Astrocyte (in vitro differentiated cells and primary cell): ENCODE measurements at regions not wholly inside any gene's neighbourhood (a gene's known extent, or its start where the extent isn't known, plus 50 kb on each side); places are given as distances from the start of the nearest gene placed in this dataset.

Experiments used
- DNase-seq: peaks from one replicate; pipeline ENCODE4 v3.0.0-alpha.2; 2010; ENCODE audit warnings: low read depth
- FAIRE-seq: peaks from 2 replicates; lab custom pipeline; 2011; peaks lifted over from hg19 to GRCh38; lab: Jason Lieb, UNC
- H2AFZ ChIP-seq: 2 replicates; pipeline ENCODE4 v1.6.0; 2012; ENCODE audit warnings: low read depth, low read length, inconsistent platforms
- H3K27ac ChIP-seq: 2 replicates; pipeline ENCODE4 v1.5.1; 2011; ENCODE audit warnings: low read depth, low read length, inconsistent platforms
- H3K27me3 ChIP-seq: 2 replicates; pipeline ENCODE4 v1.6.0; 2011; ENCODE audit warnings: low read length, inconsistent platforms; ENCODE audit not compliant: insufficient read depth
- H3K36me3 ChIP-seq: 2 replicates; pipeline ENCODE4 v1.5.1; 2011; ENCODE audit warnings: low read length, inconsistent platforms; ENCODE audit not compliant: insufficient read depth
- H3K4me1 ChIP-seq: 2 replicates; pipeline ENCODE4 v1.5.1; 2011; ENCODE audit warnings: low read length, inconsistent platforms; ENCODE audit not compliant: insufficient read depth
- H3K4me2 ChIP-seq: 2 replicates; pipeline ENCODE4 v1.6.0; 2012; ENCODE audit warnings: low read length, inconsistent platforms
- H3K4me3 ChIP-seq: 2 replicates; pipeline ENCODE4 v1.5.1; 2011; ENCODE audit warnings: low read depth, mild to moderate bottlenecking, low read length, inconsistent platforms; ENCODE audit not compliant: insufficient read depth
- H3K79me2 ChIP-seq: 2 replicates; pipeline ENCODE4 v1.6.0; 2012; ENCODE audit warnings: mild to moderate bottlenecking, low read length, inconsistent platforms; ENCODE audit not compliant: insufficient read depth
- H3K9ac ChIP-seq: 2 replicates; pipeline ENCODE4 v1.6.0; 2012; ENCODE audit warnings: mild to moderate bottlenecking, low read length, inconsistent platforms
- H3K9me3 ChIP-seq: 2 replicates; pipeline ENCODE4 v1.5.1; 2012; ENCODE audit warnings: low read depth, mild to moderate bottlenecking, low read length, inconsistent platforms; ENCODE audit not compliant: insufficient read depth
- H4K20me1 ChIP-seq: 2 replicates; pipeline ENCODE4 v1.6.0; 2012; ENCODE audit warnings: low read length, inconsistent platforms; ENCODE audit not compliant: insufficient read depth
- H3K27ac Mint-ChIP-seq: one replicate; pipeline ENCODE4 v1.8.0; 2021; ENCODE audit warnings: mild to moderate bottlenecking, mixed read lengths; ENCODE audit not compliant: unreplicated experiment
- H3K27me3 Mint-ChIP-seq: one replicate; pipeline ENCODE4 v1.8.0; 2021; ENCODE audit warnings: low read depth, mixed read lengths; ENCODE audit not compliant: unreplicated experiment
- H3K36me3 Mint-ChIP-seq: one replicate; pipeline ENCODE4 v1.8.0; 2021; ENCODE audit warnings: low read depth, mixed read lengths; ENCODE audit not compliant: unreplicated experiment
- H3K4me1 Mint-ChIP-seq: one replicate; pipeline ENCODE4 v1.8.0; 2021; ENCODE audit warnings: low read depth, mixed read lengths; ENCODE audit not compliant: unreplicated experiment
- H3K4me3 Mint-ChIP-seq: one replicate; pipeline ENCODE4 v1.8.0; 2021; ENCODE audit warnings: mild to moderate bottlenecking, moderate library complexity, mixed read lengths; ENCODE audit not compliant: unreplicated experiment
- H3K9me3 Mint-ChIP-seq: one replicate; pipeline ENCODE4 v1.8.0; 2021; ENCODE audit warnings: mild to moderate bottlenecking, mixed read lengths; ENCODE audit not compliant: unreplicated experiment
- EZH2 ChIP-seq: IDR thresholded peaks from 2 replicates; pipeline ENCODE4 v1.6.1; 2012; ENCODE audit warnings: mild to moderate bottlenecking, low read length, inconsistent platforms; ENCODE audit not compliant: insufficient read depth
- TF ChIP-seq, protein P1 (sequence below): IDR thresholded peaks from 2 replicates; pipeline ENCODE4 v1.5.1; 2011; ENCODE audit warnings: low read depth, mild to moderate bottlenecking, inconsistent platforms, low read length, moderate library complexity; ENCODE audit not compliant: insufficient read depth

DNA sequence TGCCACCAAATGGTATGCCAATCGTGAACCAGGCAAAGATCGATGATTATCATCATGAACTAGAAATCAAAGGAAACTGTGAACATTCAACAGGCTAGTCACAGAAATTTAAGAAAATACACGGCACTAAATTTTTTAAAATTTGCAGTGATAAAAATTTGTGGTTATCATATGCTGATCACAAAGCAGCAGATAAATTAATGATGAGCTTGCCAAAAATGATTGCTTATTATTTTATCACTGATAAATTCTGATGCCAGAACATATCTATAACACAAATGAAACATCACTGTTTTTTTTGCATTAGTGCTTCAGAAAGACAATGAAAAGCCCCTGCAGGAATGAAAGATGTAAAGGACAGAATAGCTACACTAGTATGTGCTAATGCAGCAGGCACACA lies 1413.2 kb upstream of the MAP3K7 start:
- no peak overlapping the region for H3K9ac ChIP-seq
- TF ChIP-seq, protein P1, sequence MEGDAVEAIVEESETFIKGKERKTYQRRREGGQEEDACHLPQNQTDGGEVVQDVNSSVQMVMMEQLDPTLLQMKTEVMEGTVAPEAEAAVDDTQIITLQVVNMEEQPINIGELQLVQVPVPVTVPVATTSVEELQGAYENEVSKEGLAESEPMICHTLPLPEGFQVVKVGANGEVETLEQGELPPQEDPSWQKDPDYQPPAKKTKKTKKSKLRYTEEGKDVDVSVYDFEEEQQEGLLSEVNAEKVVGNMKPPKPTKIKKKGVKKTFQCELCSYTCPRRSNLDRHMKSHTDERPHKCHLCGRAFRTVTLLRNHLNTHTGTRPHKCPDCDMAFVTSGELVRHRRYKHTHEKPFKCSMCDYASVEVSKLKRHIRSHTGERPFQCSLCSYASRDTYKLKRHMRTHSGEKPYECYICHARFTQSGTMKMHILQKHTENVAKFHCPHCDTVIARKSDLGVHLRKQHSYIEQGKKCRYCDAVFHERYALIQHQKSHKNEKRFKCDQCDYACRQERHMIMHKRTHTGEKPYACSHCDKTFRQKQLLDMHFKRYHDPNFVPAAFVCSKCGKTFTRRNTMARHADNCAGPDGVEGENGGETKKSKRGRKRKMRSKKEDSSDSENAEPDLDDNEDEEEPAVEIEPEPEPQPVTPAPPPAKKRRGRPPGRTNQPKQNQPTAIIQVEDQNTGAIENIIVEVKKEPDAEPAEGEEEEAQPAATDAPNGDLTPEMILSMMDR: no peak
- TF ChIP-seq EZH2: no peak
- Mint-ChIP-seq H3K27me3 (no peaks in the 10 kb centered on the region), H3K27ac (no peak overlapping the region), H3K4me3 (no peak overlapping the region), H3K4me1 (no peaks in the 10 kb centered on the region), H3K36me3 (no peaks in the 10 kb centered on the region), H3K9me3 (no peaks in the 10 kb centered on the region)
- H3K27me3 ChIP-seq: no peaks in the 10 kb centered on the region
- no peak for FAIRE-seq
- no peak overlapping the region for H3K4me2 ChIP-seq
- H4K20me1 ChIP-seq: no peaks in the 10 kb centered on the region
- no peaks in the 10 kb centered on the region for H3K79me2 ChIP-seq
- H3K4me3 ChIP-seq: no peak overlapping the region
- H3K27ac ChIP-seq: no peak overlapping the region
- no peaks in the 10 kb centered on the region for H3K36me3 ChIP-seq
- H3K4me1 ChIP-seq: no peaks in the 10 kb centered on the region
- no peak overlapping the region for H2AFZ ChIP-seq
- no peak for DNase-seq
- no peaks in the 10 kb centered on the region for H3K9me3 ChIP-seq

DNA sequence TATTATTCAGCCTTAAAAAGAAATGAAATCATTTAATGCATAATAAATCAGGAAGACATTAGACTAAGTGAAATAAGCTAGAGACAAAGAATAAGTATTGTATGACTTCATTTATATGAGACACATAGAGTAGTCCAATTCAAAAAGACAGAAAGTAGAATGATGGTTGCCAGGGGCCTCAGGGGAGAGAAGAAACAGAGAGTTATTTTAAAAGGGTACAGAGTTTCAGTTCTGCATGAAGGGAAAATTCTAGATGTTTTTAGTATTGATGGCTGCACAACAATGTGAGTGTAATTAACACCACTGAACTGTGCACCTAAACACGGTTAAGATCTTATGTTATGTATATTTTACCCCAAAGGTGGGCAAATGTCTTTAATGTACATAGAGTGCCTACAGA lies 1407.9 kb upstream of the MAP3K7 start:
- TF ChIP-seq EZH2: no peak
- TF ChIP-seq, protein P1: no peak
- H3K4me3 ChIP-seq: no peak overlapping the region
- H2AFZ ChIP-seq: no peak overlapping the region
- no peak overlapping the region for H3K27ac ChIP-seq
- H3K4me3 Mint-ChIP-seq: no peak overlapping the region
- H3K9me3 Mint-ChIP-seq: no peaks in the 10 kb centered on the region
- H3K9ac ChIP-seq: no peak overlapping the region
- no peaks in the 10 kb centered on the region for H4K20me1 ChIP-seq
- no peak for DNase-seq
- no peak overlapping the region for H3K27ac Mint-ChIP-seq
- FAIRE-seq: no peak
- no peaks in the 10 kb centered on the region for H3K36me3 Mint-ChIP-seq
- no peaks in the 10 kb centered on the region for H3K79me2 ChIP-seq
- H3K4me2 ChIP-seq: no peak overlapping the region
- no peaks in the 10 kb centered on the region for H3K4me1 ChIP-seq
- no peaks in the 10 kb centered on the region for H3K9me3 ChIP-seq
- H3K4me1 Mint-ChIP-seq: no peaks in the 10 kb centered on the region
- no peaks in the 10 kb centered on the region for H3K27me3 ChIP-seq
- no peaks in the 10 kb centered on the region for H3K36me3 ChIP-seq
- H3K27me3 Mint-ChIP-seq: no peaks in the 10 kb centered on the region

DNA sequence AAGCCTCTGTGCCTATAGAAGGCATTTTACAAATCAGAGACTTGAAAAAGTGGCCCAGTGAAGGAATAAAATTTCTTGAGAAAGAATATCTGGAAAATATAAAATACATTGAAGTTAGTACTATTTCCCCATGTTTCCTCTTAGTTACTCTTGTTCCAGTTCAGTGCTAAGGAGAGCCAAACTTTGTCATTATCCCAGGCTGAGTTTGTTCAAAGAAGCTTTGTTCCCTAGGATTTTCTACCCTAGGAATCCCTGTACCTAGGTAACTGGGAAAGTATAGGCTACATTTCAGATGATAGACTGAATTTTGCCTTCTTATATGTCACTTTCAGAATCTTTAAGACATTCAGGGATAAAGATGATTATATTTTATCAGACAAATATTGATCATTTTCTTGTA lies 1395.7 kb upstream of the MAP3K7 start:
- H2AFZ ChIP-seq: no peak overlapping the region
- FAIRE-seq: no peak
- H3K27me3 Mint-ChIP-seq: no peaks in the 10 kb centered on the region

More for the DNA sequence above, 1395.7 kb upstream of the MAP3K7 start:
- Histone ChIP-seq H4K20me1 (no peaks in the 10 kb centered on the region), H3K9ac (no peak overlapping the region), H3K4me2 (no peak overlapping the region), H3K27me3 (no peaks in the 10 kb centered on the region), H3K9me3 (no peaks in the 10 kb centered on the region), H3K79me2 (no peaks in the 10 kb centered on the region), H3K36me3 (no peaks in the 10 kb centered on the region), H3K4me1 (no peaks in the 10 kb centered on the region), H3K27ac (no peak overlapping the region), H3K4me3 (no peak overlapping the region)
- no peak for DNase-seq
- Mint-ChIP-seq H3K4me1 (no peaks in the 10 kb centered on the region), H3K4me3 (no peak overlapping the region), H3K9me3 (no peaks in the 10 kb centered on the region), H3K27ac (no peak overlapping the region), H3K36me3 (no peaks in the 10 kb centered on the region)
- TF ChIP-seq, protein P1: no peak
- TF ChIP-seq EZH2: no peak
